Peyer's patch (tissue), 4 donors: ENCODE measurements at regions not wholly inside any gene's neighbourhood (a gene's known extent, or its start where the extent isn't known, plus 50 kb on each side); places are given as distances from the start of the nearest gene placed in this dataset.
A peak's percentile ranks its signal among the peaks of the same experiment; 100 is the strongest.
"Not testable (repeated sequence)": the region's sequence is repeated elsewhere in the genome, so short reads cannot be mapped to it uniquely, and the experiment has no call there.

Source experiments
- DNase-seq, 3 donors: peaks; one replicate each; pipeline ENCODE4 v3.0.0-alpha.2; 2017 to 2019
- H3K27ac ChIP-seq, 4 donors: fragments of 200-600 bp; sonication (generic); one replicate each; pipeline ENCODE4 v1.5.1; 2016 to 2019
- H3K27me3 ChIP-seq, 2 donors: fragments of 200-600 bp; sonication (generic); one replicate each; pipeline ENCODE4 v1.5.1; 2019
- H3K36me3 ChIP-seq, 3 donors: fragments of 200-600 bp; sonication (generic); one replicate each; pipeline ENCODE4 v1.5.1; 2016 to 2019
- H3K4me1 ChIP-seq, 4 donors: fragments of 200-600 bp; sonication (generic); one replicate each; pipeline ENCODE4 v1.5.1; 2016 to 2019
- H3K4me3 ChIP-seq, 4 donors: fragments of 200-600 bp; sonication (generic); 1 replicate in 3 of 4; 2 replicates in 1 of 4; pipeline ENCODE4 v1.5.1; 2016 to 2019; ENCODE audit warnings: mild to moderate bottlenecking in 1 of 4
- H3K9me3 ChIP-seq, 4 donors: fragments of 200-600 bp; sonication (generic); one replicate each; pipeline ENCODE4 v1.5.1; 2016 to 2019; ENCODE audit warnings: mild to moderate bottlenecking in 1 of 4
- CTCF ChIP-seq, 6 experiments: fragments of 450-650 bp in 4 of 6; fragments of 200-600 bp in 2 of 6; sonication (generic) in 1 of 6; IDR thresholded peaks; one replicate each; pipeline ENCODE4 v1.5.1; 2017 to 2019; ENCODE audit warnings: antibody characterized with exemption in 6 of 6, mild to moderate bottlenecking in 3 of 6, moderate library complexity in 1 of 6
- POLR2A ChIP-seq, 2 donors: fragments of 450-650 bp; IDR thresholded peaks; one replicate each; pipeline ENCODE4 v1.5.1; 2017; ENCODE audit warnings: antibody characterized with exemption in 2 of 2, mild to moderate bottlenecking in 2 of 2, moderate library complexity in 2 of 2

GRCh38 chr10:94112321-94112720 is 118.6 kb downstream of the PLCE1 start:
- H3K4me1 ChIP-seq = peaks cover 0 to 8% (median 0%) of the 10 kb centered on the region in 4 donors
- TF ChIP-seq CTCF (IDR thresholded peaks at IDR 0.05) (no peak), POLR2A (IDR thresholded peaks at IDR 0.05) (no peak)
- H3K4me3 ChIP-seq = no peak overlapping the region
- H3K27me3 ChIP-seq = no peaks in the 10 kb centered on the region
- DNase-seq = no peak
- no peaks in the 10 kb centered on the region for H3K9me3 ChIP-seq
- no peaks in the 10 kb centered on the region for H3K36me3 ChIP-seq
- H3K27ac ChIP-seq = no peak overlapping the region

GRCh38 chr10:94115725-94116124 is 122.0 kb downstream of the PLCE1 start:
- Histone ChIP-seq H3K27me3 (no peaks in the 10 kb centered on the region), H3K9me3 (no peaks in the 10 kb centered on the region), H3K4me3 (no peak overlapping the region), H3K27ac (no peak overlapping the region), H3K4me1 (peaks cover 0 to 8% (median 0%) of the 10 kb centered on the region in 4 donors), H3K36me3 (no peaks in the 10 kb centered on the region)
- peak in 1 of 3 donors; percentile 63 for DNase-seq
- TF ChIP-seq POLR2A (IDR thresholded peaks at IDR 0.05) = no peak
- TF ChIP-seq CTCF (IDR thresholded peaks at IDR 0.05) = no peak

- no peaks in the 10 kb centered on the region for H3K9me3 ChIP-seq
- no peak overlapping the region for H3K27ac ChIP-seq
- no peaks in the 10 kb centered on the region for H3K27me3 ChIP-seq
- no peaks in the 10 kb centered on the region for H3K36me3 ChIP-seq
- peaks cover 0 to 8% (median 0%) of the 10 kb centered on the region in 4 donors for H3K4me1 ChIP-seq
- H3K4me3 ChIP-seq = no peak overlapping the region
- TF ChIP-seq CTCF (IDR thresholded peaks at IDR 0.05) (no peak), POLR2A (IDR thresholded peaks at IDR 0.05) (no peak)
- DNase-seq = peak in 1 of 3 donors; percentile 53
These were observed 123.1 kb downstream of the PLCE1 start for GRCh38 chr10:94116848-94117247.

- Histone ChIP-seq H3K4me3 (no peak overlapping the region), H3K36me3 (no peaks in the 10 kb centered on the region), H3K27ac (no peak overlapping the region), H3K9me3 (no peaks in the 10 kb centered on the region), H3K27me3 (no peaks in the 10 kb centered on the region), H3K4me1 (no peaks in the 10 kb centered on the region)
- TF ChIP-seq CTCF (IDR thresholded peaks at IDR 0.05) = no peak
- TF ChIP-seq POLR2A (IDR thresholded peaks at IDR 0.05) = no peak
- DNase-seq = no peak
These were observed 128.5 kb downstream of the PLCE1 start for GRCh38 chr10:94122211-94122610.

GRCh38 chr10:94123258-94123995 is 129.7 kb downstream of the PLCE1 start:
- no peak for DNase-seq

GRCh38 chr10:94124147-94124546 is 130.4 kb downstream of the PLCE1 start:
- H3K36me3 ChIP-seq, H3K4me1 ChIP-seq, H3K9me3 ChIP-seq, H3K27me3 ChIP-seq, H3K4me3 ChIP-seq, DNase-seq, H3K27ac ChIP-seq: not testable (repeated sequence)

More at GRCh38 chr10:94123258-94123995, 129.7 kb downstream of the PLCE1 start:
- TF ChIP-seq POLR2A (IDR thresholded peaks at IDR 0.05) (no peak), CTCF (IDR thresholded peaks at IDR 0.05) (no peak)
- Histone ChIP-seq H3K4me3 (no peak overlapping the region), H3K27ac (no peak overlapping the region), H3K4me1 (no peaks in the 10 kb centered on the region), H3K9me3 (no peaks in the 10 kb centered on the region), H3K27me3 (no peaks in the 10 kb centered on the region), H3K36me3 (no peaks in the 10 kb centered on the region)

- not testable (repeated sequence) for H3K36me3 ChIP-seq, H3K4me3 ChIP-seq, H3K27me3 ChIP-seq, DNase-seq, H3K4me1 ChIP-seq, H3K27ac ChIP-seq, H3K9me3 ChIP-seq
These were observed 131.5 kb downstream of the PLCE1 start for GRCh38 chr10:94125268-94125667.
